Hepatocyte (in vitro differentiated cells): ENCODE measurements at regions not wholly inside any gene's neighbourhood (a gene's known extent, or its start where the extent isn't known, plus 50 kb on each side); places are given as distances from the start of the nearest gene placed in this dataset.

Source experiments
- DNase-seq: peaks from one replicate; pipeline ENCODE4 v3.0.0-alpha.2; 2016; ENCODE audit warnings: low spot score
- H2AFZ ChIP-seq: fragments of 200-600 bp; sonication (generic); 2 replicates; pipeline ENCODE4 v1.6.0; 2016; ENCODE audit warnings: antibody characterized with exemption, mild to moderate bottlenecking
- H3K27ac ChIP-seq: fragments of 200-600 bp; sonication (generic); 2 replicates; pipeline ENCODE4 v1.5.1; 2016; ENCODE audit warnings: mild to moderate bottlenecking
- H3K27me3 ChIP-seq: fragments of 200-600 bp; sonication (generic); 2 replicates; pipeline ENCODE4 v1.6.1; 2016
- H3K36me3 ChIP-seq: fragments of 200-600 bp; sonication (generic); replicated peaks from 2 replicates; pipeline ENCODE4 v1.5.1; 2016; ENCODE audit warnings: low read depth; ENCODE audit not compliant: insufficient read depth
- H3K4me1 ChIP-seq: fragments of 200-600 bp; sonication (generic); 2 replicates; pipeline ENCODE4 v1.5.1; 2016; ENCODE audit warnings: mild to moderate bottlenecking, moderate library complexity; ENCODE audit not compliant: insufficient read depth
- H3K4me2 ChIP-seq: fragments of 200-600 bp; sonication (generic); 2 replicates; pipeline ENCODE4 v1.6.0; 2016
- H3K4me3 ChIP-seq: fragments of 200-600 bp; sonication (generic); 2 replicates; pipeline ENCODE4 v1.5.1; 2016; ENCODE audit warnings: mild to moderate bottlenecking
- H3K79me2 ChIP-seq: fragments of 200-600 bp; sonication (generic); 2 replicates; pipeline ENCODE4 v1.6.0; 2017; ENCODE audit warnings: mild to moderate bottlenecking
- H3K9me2 ChIP-seq: fragments of 200-600 bp; sonication (generic); replicated peaks from 2 replicates; pipeline ENCODE4 v1.6.0; 2017; ENCODE audit warnings: mild to moderate bottlenecking; ENCODE audit not compliant: insufficient read depth
- H3K9me3 ChIP-seq: fragments of 200-600 bp; sonication (generic); 2 replicates; pipeline ENCODE4 v1.5.1; 2016; ENCODE audit warnings: low read depth, mild to moderate bottlenecking
- H4K20me1 ChIP-seq: fragments of 200-600 bp; sonication (generic); 2 replicates; pipeline ENCODE4 v1.6.0; 2016; ENCODE audit warnings: mild to moderate bottlenecking; ENCODE audit not compliant: insufficient read depth, poor library complexity, severe bottlenecking
- EZH2 ChIP-seq: fragments of 200-600 bp; sonication (generic); IDR thresholded peaks from 2 replicates; pipeline ENCODE4 v1.6.1; 2016; ENCODE audit warnings: antibody characterized with exemption, mild to moderate bottlenecking, borderline replicate concordance
- EZH2phosphoT487 ChIP-seq: fragments of 200-600 bp; sonication (generic); IDR thresholded peaks from one replicate; pipeline ENCODE4 v1.6.1; 2018; ENCODE audit warnings: antibody characterized with exemption, mild to moderate bottlenecking, low read depth, moderate library complexity; ENCODE audit not compliant: unreplicated experiment, severe bottlenecking
- WGBS: methylation state at CpG from one replicate; pipeline ENCODE4 v1.1.6; 2016; ENCODE audit warnings: low lambda C conversion rate; ENCODE audit errors: missing lambda C conversion rate; 5-methylcytosine and 5-hydroxymethylcytosine counted together
- TF ChIP-seq, protein P1 (sequence below): fragments of 200-600 bp; sonication (generic); IDR thresholded peaks from 2 replicates; pipeline ENCODE4 v1.5.1; 2016; ENCODE audit warnings: antibody characterized with exemption, mild to moderate bottlenecking; ENCODE audit not compliant: poor library complexity

DNA sequence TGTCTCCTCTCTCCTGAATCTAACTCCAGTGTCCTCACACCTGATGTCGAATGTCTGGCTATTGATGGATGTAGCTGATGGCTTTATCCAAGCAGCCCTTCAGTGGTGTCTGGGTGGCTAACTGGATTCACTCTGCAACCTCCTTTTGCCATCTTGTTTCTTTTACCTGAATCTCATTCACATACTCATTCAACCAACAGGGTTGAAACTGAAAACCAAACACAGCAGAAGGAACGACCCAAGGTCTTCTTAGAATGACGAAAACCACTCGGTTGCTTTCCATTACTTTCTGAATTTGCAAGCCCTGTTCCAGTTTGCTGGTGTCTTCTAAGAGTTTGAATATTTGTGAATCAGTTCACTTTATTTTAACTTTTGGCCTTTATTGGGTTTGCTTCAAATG is 424.3 kb upstream of the CXADR start:
- H3K4me3 ChIP-seq = no peak overlapping the region
- WGBS = 87% methylated on average over 4 of the region's 4 CpGs
- H3K27me3 ChIP-seq = no peaks in the 10 kb centered on the region
- no peaks in the 10 kb centered on the region for H3K36me3 ChIP-seq
- H3K4me2 ChIP-seq = no peak overlapping the region
- no peak overlapping the region for H2AFZ ChIP-seq
- H3K9me2 ChIP-seq = no peaks in the 10 kb centered on the region
- TF ChIP-seq, protein P1, sequence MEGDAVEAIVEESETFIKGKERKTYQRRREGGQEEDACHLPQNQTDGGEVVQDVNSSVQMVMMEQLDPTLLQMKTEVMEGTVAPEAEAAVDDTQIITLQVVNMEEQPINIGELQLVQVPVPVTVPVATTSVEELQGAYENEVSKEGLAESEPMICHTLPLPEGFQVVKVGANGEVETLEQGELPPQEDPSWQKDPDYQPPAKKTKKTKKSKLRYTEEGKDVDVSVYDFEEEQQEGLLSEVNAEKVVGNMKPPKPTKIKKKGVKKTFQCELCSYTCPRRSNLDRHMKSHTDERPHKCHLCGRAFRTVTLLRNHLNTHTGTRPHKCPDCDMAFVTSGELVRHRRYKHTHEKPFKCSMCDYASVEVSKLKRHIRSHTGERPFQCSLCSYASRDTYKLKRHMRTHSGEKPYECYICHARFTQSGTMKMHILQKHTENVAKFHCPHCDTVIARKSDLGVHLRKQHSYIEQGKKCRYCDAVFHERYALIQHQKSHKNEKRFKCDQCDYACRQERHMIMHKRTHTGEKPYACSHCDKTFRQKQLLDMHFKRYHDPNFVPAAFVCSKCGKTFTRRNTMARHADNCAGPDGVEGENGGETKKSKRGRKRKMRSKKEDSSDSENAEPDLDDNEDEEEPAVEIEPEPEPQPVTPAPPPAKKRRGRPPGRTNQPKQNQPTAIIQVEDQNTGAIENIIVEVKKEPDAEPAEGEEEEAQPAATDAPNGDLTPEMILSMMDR = no peak
- TF ChIP-seq EZH2 = no peak
- TF ChIP-seq EZH2phosphoT487 = no peak
- H3K27ac ChIP-seq = peak overlapping the region; percentile 75
- H3K79me2 ChIP-seq = no peaks in the 10 kb centered on the region
- DNase-seq = no peak
- H3K4me1 ChIP-seq = peaks cover 15% of the 10 kb centered on the region
- H3K9me3 ChIP-seq = no peaks in the 10 kb centered on the region
- H4K20me1 ChIP-seq = no peaks in the 10 kb centered on the region

DNA sequence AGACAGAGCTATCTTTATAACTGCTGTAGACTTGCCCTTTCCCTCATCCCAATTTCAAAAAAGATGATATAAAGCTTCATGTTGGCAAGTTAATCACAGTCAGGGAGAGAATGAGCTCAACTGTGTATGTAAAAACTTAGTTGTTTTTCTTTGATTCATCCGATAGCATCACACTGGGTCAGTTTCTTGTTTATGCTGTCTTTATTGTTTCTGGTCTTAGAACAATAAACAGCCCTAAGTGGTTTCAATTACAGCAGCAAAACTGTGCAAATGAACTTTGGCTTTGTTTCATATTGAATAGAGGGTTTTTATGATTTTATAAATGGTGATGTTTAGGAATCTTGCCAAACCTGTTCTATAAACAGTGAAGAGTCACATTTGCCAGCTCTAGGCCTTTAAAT is 423.8 kb upstream of the CXADR start:
- no peak overlapping the region for H2AFZ ChIP-seq
- H3K27ac ChIP-seq = peak overlapping the region; percentile 75
- H3K36me3 ChIP-seq = no peaks in the 10 kb centered on the region
- WGBS = 54% methylated on average over 1 of the region's 1 CpG
- H4K20me1 ChIP-seq = no peaks in the 10 kb centered on the region
- TF ChIP-seq EZH2 (no peak), EZH2phosphoT487 (peak; percentile 91)
- no peaks in the 10 kb centered on the region for H3K27me3 ChIP-seq
- no peaks in the 10 kb centered on the region for H3K9me3 ChIP-seq
- H3K4me1 ChIP-seq = peaks cover 15% of the 10 kb centered on the region
- no peaks in the 10 kb centered on the region for H3K79me2 ChIP-seq
- DNase-seq = peak; percentile 28
- H3K4me2 ChIP-seq = no peak overlapping the region
- no peak overlapping the region for H3K4me3 ChIP-seq
- H3K9me2 ChIP-seq = no peaks in the 10 kb centered on the region

DNA sequence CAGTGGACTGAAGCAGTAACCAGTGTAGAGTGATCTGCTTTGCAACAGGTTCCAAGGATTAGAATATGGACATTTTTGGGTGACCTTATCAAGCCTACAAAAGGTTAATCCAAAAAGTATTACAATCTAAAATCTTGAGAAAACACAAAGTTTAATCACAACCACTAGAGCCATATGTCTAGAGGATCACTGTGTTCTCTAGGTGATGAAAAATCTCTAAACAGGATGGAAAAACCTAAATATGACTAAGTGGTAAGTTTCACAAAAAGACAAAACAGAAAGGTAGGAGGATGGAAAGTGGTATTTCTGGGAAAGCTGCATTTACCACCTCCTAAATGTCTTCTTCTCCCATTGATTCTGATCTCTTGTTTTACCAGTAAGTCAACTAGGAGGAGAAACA is 411.1 kb upstream of the CXADR start:
- H2AFZ ChIP-seq = no peak overlapping the region

DNA sequence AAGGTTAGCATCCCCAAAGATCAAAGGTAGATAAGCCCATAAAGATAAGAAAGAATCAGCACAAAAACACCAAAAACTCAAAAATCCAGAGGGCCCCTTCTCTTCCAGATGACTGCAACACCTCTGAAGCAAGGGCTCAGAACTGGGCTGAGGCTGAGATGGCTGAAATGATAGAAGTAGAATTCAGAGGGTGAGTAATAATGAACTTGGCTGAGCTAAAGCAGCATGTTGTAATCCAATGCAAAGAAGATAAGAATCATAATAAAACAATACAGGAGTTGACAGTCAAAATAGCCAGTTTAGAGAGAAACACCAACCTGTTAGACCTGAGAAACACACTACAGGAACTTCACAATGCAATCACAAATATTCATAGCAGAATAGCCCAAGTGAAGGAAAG is 406.9 kb upstream of the CXADR start:
- Histone ChIP-seq H3K79me2 (no peaks in the 10 kb centered on the region), H3K27me3 (no peaks in the 10 kb centered on the region)

More for the DNA sequence above, 411.1 kb upstream of the CXADR start:
- DNase-seq = no peak
- Histone ChIP-seq H3K9me2 (no peaks in the 10 kb centered on the region), H4K20me1 (no peaks in the 10 kb centered on the region), H3K4me3 (no peak overlapping the region), H3K36me3 (no peaks in the 10 kb centered on the region), H3K4me2 (no peak overlapping the region), H3K27me3 (no peaks in the 10 kb centered on the region), H3K9me3 (no peaks in the 10 kb centered on the region), H3K4me1 (no peaks in the 10 kb centered on the region), H3K79me2 (no peaks in the 10 kb centered on the region), H3K27ac (no peak overlapping the region)
- TF ChIP-seq EZH2 = no peak
- no peak for TF ChIP-seq EZH2phosphoT487
- TF ChIP-seq, protein P1 = no peak

More for the DNA sequence above, 406.9 kb upstream of the CXADR start:
- no peaks in the 10 kb centered on the region for H3K36me3 ChIP-seq
- no peak overlapping the region for H3K4me3 ChIP-seq
- H3K4me2 ChIP-seq = no peak overlapping the region
- no peaks in the 10 kb centered on the region for H3K9me3 ChIP-seq
- no peak overlapping the region for H2AFZ ChIP-seq
- H3K27ac ChIP-seq = no peak overlapping the region
- TF ChIP-seq EZH2phosphoT487 = no peak
- no peaks in the 10 kb centered on the region for H3K4me1 ChIP-seq
- H3K9me2 ChIP-seq = no peaks in the 10 kb centered on the region
- DNase-seq = no peak
- no peaks in the 10 kb centered on the region for H4K20me1 ChIP-seq
